Motor neuron (in vitro differentiated cells): ENCODE measurements at regions not wholly inside any gene's neighbourhood (a gene's known extent, or its start where the extent isn't known, plus 50 kb on each side); places are given as distances from the start of the nearest gene placed in this dataset.
"Not testable (repeated sequence)": the region's sequence is repeated elsewhere in the genome, so short reads cannot be mapped to it uniquely, and the experiment has no call there.

Source experiments
- ATAC-seq, 8 experiments: fragments of 200-7000 bp; cut with Tn5 transposase; replicated peaks in 6 of 8; 2 replicates each; pipeline ENCODE4 v1.8.0; 2021; ENCODE audit warnings: mild to moderate bottlenecking in 8 of 8, moderate library complexity in 8 of 8
- H3K27ac ChIP-seq, 2 donors: fragments of 250-450 bp; sonication (Bioruptor Pico); 2 replicates each; pipeline ENCODE4 v1.9.0; 2021; ENCODE audit warnings: antibody characterized with exemption in 2 of 2, mild to moderate bottlenecking in 2 of 2, moderate library complexity in 1 of 2
- H3K4me1 ChIP-seq, 2 donors: fragments of 250-450 bp; sonication (Bioruptor Pico); replicated peaks in 1 of 2; 2 replicates each; pipeline ENCODE4 v1.6.1; 2021; ENCODE audit warnings: antibody characterized with exemption in 2 of 2, mild to moderate bottlenecking in 2 of 2, moderate library complexity in 1 of 2
- H3K4me3 ChIP-seq, 5 donors: fragments of 250-450 bp; sonication (Bioruptor Pico); 2 replicates each; pipeline ENCODE4 v1.9.0; 2021; ENCODE audit warnings: antibody characterized with exemption in 5 of 5, mild to moderate bottlenecking in 5 of 5, moderate library complexity in 4 of 5
- WGBS, 10 experiments: fragments of 450-650 bp; shearing (Covaris generic); methylation state at CpG; one replicate each; pipeline ENCODE4 v1.0.0; 2022; 5-methylcytosine and 5-hydroxymethylcytosine counted together
- in situ Hi-C, 9 experiments: fragments of 400-800 bp; cut with MboI; loops; one replicate each; pipeline ENCODE4 v1.15.0; 2021; ENCODE audit warnings: low sequenced_read_pairs in 9 of 9, low pct_unique_long_range_greater_than_20kb in 2 of 9; ENCODE audit not compliant: unreplicated experiment in 9 of 9

- in situ Hi-C loops = no loop called here
- Histone ChIP-seq H3K4me1 (no peaks in the 10 kb centered on the region), H3K27ac (no peak overlapping the region), H3K4me3 (no peak overlapping the region)
- ATAC-seq = no peak
- WGBS, 10 experiments = 39 to 100% (median 93%) methylated on average over 1 to 9 of the region's 29 CpGs; no CpG with 5 or more reads in 3 of the 10 experiments
These were observed 531.5 kb downstream of the STK39 start for GRCh38 chr2:167715932-167716331.

GRCh38 chr2:167715498-167715897 is 531.9 kb downstream of the STK39 start:
- H3K4me1 ChIP-seq, ATAC-seq, H3K4me3 ChIP-seq, H3K27ac ChIP-seq, in situ Hi-C loops: not testable (repeated sequence)
- 17 to 100% (median 93%) methylated on average over 1 to 4 of the region's 4 CpGs; no CpG with 5 or more reads in 3 of the 10 experiments for WGBS, 10 experiments

DNA sequence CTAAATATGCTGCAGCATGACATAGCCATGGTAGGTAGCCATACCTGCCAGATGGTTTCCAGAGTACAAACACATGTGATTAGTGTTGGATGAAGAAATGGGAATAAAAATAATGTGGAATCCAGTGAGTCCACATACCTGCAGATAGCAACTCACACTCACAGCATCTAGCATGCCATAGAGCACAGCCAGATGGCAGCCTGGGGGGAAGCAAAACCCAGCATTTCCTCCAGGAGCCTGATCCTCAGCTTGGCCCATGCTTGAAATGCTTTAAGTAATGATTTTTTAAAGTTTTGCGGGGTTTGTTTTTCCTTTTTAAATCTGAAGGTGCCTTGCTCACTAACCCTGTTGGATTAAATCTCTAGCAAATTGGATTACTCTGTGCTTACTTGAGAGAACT is 535.1 kb downstream of the STK39 start:
- no peak for ATAC-seq
- no peak overlapping the region for H3K4me3 ChIP-seq
- no peak overlapping the region for H3K27ac ChIP-seq
- in situ Hi-C loops = no loop called here
- no peaks in the 10 kb centered on the region for H3K4me1 ChIP-seq
- WGBS, 10 experiments = 0 to 100% (median 53%) methylated on average over 1 of the region's 1 CpG; no CpG with 5 or more reads in 4 of the 10 experiments

DNA sequence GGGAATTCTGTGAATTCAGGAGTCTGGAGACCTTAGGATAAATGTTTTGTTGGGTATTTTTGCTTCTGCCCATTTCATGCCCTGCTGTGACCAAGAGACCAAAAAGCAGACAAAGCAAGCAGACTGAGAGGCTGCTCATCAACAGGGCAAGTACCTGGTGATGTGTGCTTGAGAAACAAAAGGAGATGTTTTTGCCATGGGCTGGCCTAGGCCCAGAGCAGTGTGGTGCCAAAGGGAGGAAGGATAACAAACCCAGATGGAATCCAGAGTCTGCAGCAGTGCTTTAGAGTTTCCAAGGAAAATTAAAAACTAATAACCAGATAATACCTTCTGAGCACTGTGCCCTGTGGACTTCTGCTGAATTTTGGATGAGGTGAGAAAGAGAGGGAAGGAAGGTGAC is 538.4 kb downstream of the STK39 start:
- H3K4me3 ChIP-seq = no peak overlapping the region
- no peak overlapping the region for H3K27ac ChIP-seq
- H3K4me1 ChIP-seq = no peaks in the 10 kb centered on the region
- in situ Hi-C loops = no loop called here
- ATAC-seq = no peak

DNA sequence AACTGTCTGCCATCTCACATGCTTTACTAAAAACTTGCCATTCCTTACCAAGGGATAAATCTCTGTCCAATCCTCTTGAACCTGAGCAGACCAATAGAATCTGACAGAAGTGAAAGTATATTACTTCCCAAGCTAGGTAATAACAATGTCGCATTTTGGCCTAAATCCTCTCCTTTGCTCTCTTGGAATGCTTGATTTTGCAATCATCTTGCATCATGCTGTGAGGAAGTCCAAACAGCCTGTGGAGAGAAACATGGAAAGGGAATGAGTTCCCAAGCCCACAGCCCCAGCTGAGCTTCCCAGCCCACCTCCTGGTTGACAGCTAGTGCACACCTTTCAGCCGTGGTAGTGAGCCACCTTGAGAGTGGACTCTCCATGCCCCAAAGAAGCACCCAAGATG is 540.6 kb downstream of the STK39 start:
- Histone ChIP-seq H3K4me3 (no peak overlapping the region), H3K4me1 (no peaks in the 10 kb centered on the region), H3K27ac (no peak overlapping the region)
- ATAC-seq = no peak
- WGBS, 10 experiments = 0 to 100% (median 50%) methylated on average over 1 to 2 of the region's 2 CpGs; no CpG with 5 or more reads in 1 of the 10 experiments
- in situ Hi-C loops = no loop called here

- H3K27ac ChIP-seq = no peak overlapping the region
- ATAC-seq = no peak
- in situ Hi-C loops = no loop called here
- no peak overlapping the region for H3K4me3 ChIP-seq
- 20 to 100% (median 94%) methylated on average over 1 to 3 of the region's 3 CpGs; no CpG with 5 or more reads in 1 of the 10 experiments for WGBS, 10 experiments
- H3K4me1 ChIP-seq = no peaks in the 10 kb centered on the region
These were observed 544.0 kb downstream of the STK39 start for GRCh38 chr2:167703441-167703840.

- 0 to 100% (median 58%) methylated on average over 1 of the region's 1 CpG; no CpG with 5 or more reads in 2 of the 10 experiments for WGBS, 10 experiments
- Histone ChIP-seq H3K4me1 (no peaks in the 10 kb centered on the region), H3K27ac (no peak overlapping the region), H3K4me3 (no peak overlapping the region)
- ATAC-seq = peak in 1 of 8 experiments; percentile 54
- in situ Hi-C loops = no loop called here
These were observed 545.2 kb downstream of the STK39 start for GRCh38 chr2:167702227-167702626.

DNA sequence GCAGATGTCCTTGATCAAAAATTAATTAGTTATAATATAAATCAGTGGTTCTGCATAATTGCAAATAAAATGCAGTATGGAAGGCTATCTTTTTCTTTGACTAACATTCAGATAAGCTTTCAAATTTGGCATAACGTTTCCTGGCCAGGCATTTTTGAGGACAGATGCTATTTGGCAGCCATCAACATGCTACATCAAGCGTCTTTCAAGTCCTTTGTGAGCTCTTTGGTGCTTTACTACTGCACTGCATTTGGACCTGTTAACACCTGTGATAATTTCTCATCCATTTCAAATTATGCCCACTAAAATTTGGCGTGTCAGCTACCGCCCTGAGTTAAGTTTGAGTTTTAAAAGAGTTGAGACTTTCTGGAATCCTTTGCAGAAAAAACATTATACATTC is 545.7 kb downstream of the STK39 start:
- ATAC-seq = no peak
- H3K27ac ChIP-seq = no peak overlapping the region

GRCh38 chr2:167697948-167698347 is 549.4 kb downstream of the STK39 start:
- ATAC-seq = peak in 2 of 8 experiments; percentile 38 to 70
- Histone ChIP-seq H3K27ac (no peak overlapping the region), H3K4me1 (no peaks in the 10 kb centered on the region), H3K4me3 (no peak overlapping the region)
- in situ Hi-C loops = no loop called here
- 20 to 100% (median 56%) methylated on average over 2 of the region's 2 CpGs; no CpG with 5 or more reads in 2 of the 10 experiments for WGBS, 10 experiments

More for the DNA sequence above, 545.7 kb downstream of the STK39 start:
- no peaks in the 10 kb centered on the region for H3K4me1 ChIP-seq
- WGBS, 10 experiments = 8 to 100% (median 75%) methylated on average over 1 to 4 of the region's 4 CpGs
- H3K4me3 ChIP-seq = no peak overlapping the region
- in situ Hi-C loops = no loop called here

GRCh38 chr2:167697194-167697593 is 550.2 kb downstream of the STK39 start:
- Histone ChIP-seq H3K4me1 (no peaks in the 10 kb centered on the region), H3K27ac (no peak overlapping the region), H3K4me3 (no peak overlapping the region)
- ATAC-seq = no peak
- 0 to 83% (median 25%) methylated on average over 1 of the region's 1 CpG; no CpG with 5 or more reads in 4 of the 10 experiments for WGBS, 10 experiments
- in situ Hi-C loops = no loop called here

- in situ Hi-C loops = no loop called here
- 0 to 100% (median 45%) methylated on average over 1 to 2 of the region's 2 CpGs; no CpG with 5 or more reads in 3 of the 10 experiments for WGBS, 10 experiments
- H3K4me1 ChIP-seq = no peaks in the 10 kb centered on the region
- no peak overlapping the region for H3K4me3 ChIP-seq
- no peak overlapping the region for H3K27ac ChIP-seq
- no peak for ATAC-seq
These were observed 554.5 kb downstream of the STK39 start for GRCh38 chr2:167692936-167693335.

GRCh38 chr2:167692191-167692590 is 555.2 kb downstream of the STK39 start:
- no peak overlapping the region for H3K27ac ChIP-seq
- in situ Hi-C loops = no loop called here
- H3K4me1 ChIP-seq = peaks cover 2% of the 10 kb centered on the region in 2 donors
- no peak overlapping the region for H3K4me3 ChIP-seq
- 60 to 100% (median 100%) methylated on average over 1 of the region's 1 CpG; no CpG with 5 or more reads in 5 of the 10 experiments for WGBS, 10 experiments
- no peak for ATAC-seq

DNA sequence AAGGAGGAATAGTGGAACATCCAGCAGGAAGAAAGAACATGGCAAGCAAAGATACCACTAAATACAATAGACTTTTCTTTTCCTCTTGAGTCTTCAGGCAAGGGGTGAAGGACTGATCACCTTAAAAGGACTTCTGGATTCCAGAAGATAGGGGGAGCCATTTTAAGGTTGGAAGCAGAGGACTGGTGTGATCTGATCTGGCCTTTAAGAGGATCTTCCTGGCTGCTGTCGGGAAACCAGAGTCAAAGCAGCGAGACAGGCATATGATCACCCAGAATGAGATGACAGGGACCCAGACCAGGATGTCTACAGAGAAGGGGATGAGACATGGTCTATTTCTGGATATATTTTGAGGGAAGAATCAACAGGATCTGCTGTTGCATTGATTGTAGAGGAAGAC is 558.0 kb downstream of the STK39 start:
- ATAC-seq = peak in 1 of 8 experiments; percentile 43
- in situ Hi-C loops = no loop called here
- H3K4me3 ChIP-seq = no peak overlapping the region
- H3K4me1 ChIP-seq = peaks cover 6 to 7% of the 10 kb centered on the region in 2 donors
- WGBS, 10 experiments = 29 to 100% (median 69%) methylated on average over 1 to 2 of the region's 2 CpGs; no CpG with 5 or more reads in 3 of the 10 experiments
- no peak overlapping the region for H3K27ac ChIP-seq

GRCh38 chr2:167686691-167687090 is 560.7 kb downstream of the STK39 start:
- peaks cover 12 to 17% of the 10 kb centered on the region in 2 donors for H3K4me1 ChIP-seq
- no peak overlapping the region for H3K4me3 ChIP-seq
- peak in 2 of 8 experiments; percentile 47 for ATAC-seq
- no peak overlapping the region for H3K27ac ChIP-seq
- in situ Hi-C loops = no loop called here
- 4 to 82% (median 66%) methylated on average over 1 to 7 of the region's 7 CpGs; no CpG with 5 or more reads in 2 of the 10 experiments for WGBS, 10 experiments
